DOHH2 (cell line): ENCODE measurements at regions not wholly inside any gene's neighbourhood (a gene's known extent, or its start where the extent isn't known, plus 50 kb on each side); places are given as distances from the start of the nearest gene placed in this dataset.

Experiments
- H3F3A ChIP-seq: fragments of 200-600 bp; sonication (generic), shearing (Covaris generic); 2 replicates; pipeline ENCODE4 v1.6.0; 2016; ENCODE audit warnings: antibody characterized with exemption, mild to moderate bottlenecking; ENCODE audit not compliant: control insufficient read depth, insufficient read depth
- H3K27ac ChIP-seq: fragments of 200-600 bp; sonication (generic); 2 replicates; pipeline ENCODE4 v1.5.1; 2014; ENCODE audit warnings: low read depth, mild to moderate bottlenecking, low read length, moderate library complexity
- H3K27me3 ChIP-seq: fragments of 200-600 bp; sonication (generic); 2 replicates; pipeline ENCODE4 v1.6.1; 2014; ENCODE audit warnings: mild to moderate bottlenecking, low read length, mixed read lengths; ENCODE audit not compliant: control insufficient read depth
- H3K36me3 ChIP-seq: fragments of 200-600 bp; sonication (generic); 2 replicates; pipeline ENCODE4 v1.6.1; 2014; ENCODE audit warnings: mild to moderate bottlenecking, low read length, moderate library complexity, mixed read lengths; ENCODE audit not compliant: control insufficient read depth
- H3K4me1 ChIP-seq: fragments of 200-600 bp; sonication (generic); 2 replicates; pipeline ENCODE4 v1.6.1; 2014; ENCODE audit warnings: mild to moderate bottlenecking, low read length, mixed read lengths; ENCODE audit not compliant: control insufficient read depth
- H3K4me2 ChIP-seq: fragments of 200-600 bp; sonication (generic); 2 replicates; pipeline ENCODE4 v1.6.0; 2014; ENCODE audit warnings: mild to moderate bottlenecking, low read length, moderate library complexity
- H3K4me3 ChIP-seq: fragments of 200-600 bp; sonication (generic); 2 replicates; pipeline ENCODE4 v1.5.1; 2014; ENCODE audit warnings: mild to moderate bottlenecking, low read length, mixed read lengths
- H3K79me2 ChIP-seq: fragments of 200-600 bp; sonication (generic); 2 replicates; pipeline ENCODE4 v1.6.1; 2014; ENCODE audit warnings: mild to moderate bottlenecking, low read length, mixed read lengths; ENCODE audit not compliant: control insufficient read depth
- H3K9me2 ChIP-seq: fragments of 200-600 bp; sonication (generic); replicated peaks from 2 replicates; pipeline ENCODE4 v1.6.1; 2014; ENCODE audit warnings: mild to moderate bottlenecking, low read length, mixed read lengths; ENCODE audit not compliant: control insufficient read depth
- H3K9me3 ChIP-seq: fragments of 200-600 bp; sonication (generic); 2 replicates; pipeline ENCODE4 v1.6.1; 2014; ENCODE audit warnings: antibody characterized with exemption, low read length, mixed read lengths; ENCODE audit not compliant: control insufficient read depth, insufficient read depth
- H4K20me1 ChIP-seq: fragments of 200-600 bp; sonication (generic); 2 replicates; pipeline ENCODE4 v1.6.0; 2014; ENCODE audit warnings: low read depth, mild to moderate bottlenecking, antibody characterized with exemption, low read length, moderate library complexity; ENCODE audit not compliant: control insufficient read depth, insufficient read depth
- EZH2phosphoT487 ChIP-seq: fragments of 200-600 bp; sonication (generic); IDR thresholded peaks from 2 replicates; pipeline ENCODE4 v1.6.1; 2017; ENCODE audit warnings: borderline replicate concordance, mild to moderate bottlenecking, antibody characterized with exemption, low read length, moderate library complexity, mixed read lengths
- TF ChIP-seq, protein P1 (sequence below): fragments of 200-600 bp; sonication (generic); IDR thresholded peaks from one replicate; pipeline ENCODE4 v1.5.1; 2014; ENCODE audit warnings: antibody characterized with exemption, mild to moderate bottlenecking, low read depth, low read length; ENCODE audit not compliant: poor library complexity, severe bottlenecking

GRCh38 chr18:27250471-27250870 lies 65.4 kb upstream of the CHST9 start:
- Histone ChIP-seq H3K4me3 (no peak overlapping the region), H3K9me2 (no peaks in the 10 kb centered on the region), H3K27me3 (no peaks in the 10 kb centered on the region), H3K9me3 (no peaks in the 10 kb centered on the region), H3K79me2 (no peaks in the 10 kb centered on the region), H3K4me2 (no peak overlapping the region), H3F3A (no peaks in the 10 kb centered on the region), H4K20me1 (no peaks in the 10 kb centered on the region), H3K36me3 (no peaks in the 10 kb centered on the region), H3K27ac (no peak overlapping the region), H3K4me1 (no peaks in the 10 kb centered on the region)
- TF ChIP-seq, protein P1, sequence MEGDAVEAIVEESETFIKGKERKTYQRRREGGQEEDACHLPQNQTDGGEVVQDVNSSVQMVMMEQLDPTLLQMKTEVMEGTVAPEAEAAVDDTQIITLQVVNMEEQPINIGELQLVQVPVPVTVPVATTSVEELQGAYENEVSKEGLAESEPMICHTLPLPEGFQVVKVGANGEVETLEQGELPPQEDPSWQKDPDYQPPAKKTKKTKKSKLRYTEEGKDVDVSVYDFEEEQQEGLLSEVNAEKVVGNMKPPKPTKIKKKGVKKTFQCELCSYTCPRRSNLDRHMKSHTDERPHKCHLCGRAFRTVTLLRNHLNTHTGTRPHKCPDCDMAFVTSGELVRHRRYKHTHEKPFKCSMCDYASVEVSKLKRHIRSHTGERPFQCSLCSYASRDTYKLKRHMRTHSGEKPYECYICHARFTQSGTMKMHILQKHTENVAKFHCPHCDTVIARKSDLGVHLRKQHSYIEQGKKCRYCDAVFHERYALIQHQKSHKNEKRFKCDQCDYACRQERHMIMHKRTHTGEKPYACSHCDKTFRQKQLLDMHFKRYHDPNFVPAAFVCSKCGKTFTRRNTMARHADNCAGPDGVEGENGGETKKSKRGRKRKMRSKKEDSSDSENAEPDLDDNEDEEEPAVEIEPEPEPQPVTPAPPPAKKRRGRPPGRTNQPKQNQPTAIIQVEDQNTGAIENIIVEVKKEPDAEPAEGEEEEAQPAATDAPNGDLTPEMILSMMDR, result no peak
- no peak for TF ChIP-seq EZH2phosphoT487

- Histone ChIP-seq H3K4me3 (no peak overlapping the region), H3K79me2 (no peaks in the 10 kb centered on the region), H3K4me2 (no peak overlapping the region), H3K36me3 (no peaks in the 10 kb centered on the region), H3K27ac (no peak overlapping the region), H3K4me1 (no peaks in the 10 kb centered on the region), H3F3A (no peaks in the 10 kb centered on the region), H4K20me1 (no peaks in the 10 kb centered on the region), H3K27me3 (no peaks in the 10 kb centered on the region), H3K9me3 (no peaks in the 10 kb centered on the region), H3K9me2 (no peaks in the 10 kb centered on the region)
- TF ChIP-seq, protein P1, result no peak
- no peak for TF ChIP-seq EZH2phosphoT487
These were observed 64.8 kb upstream of the CHST9 start for GRCh38 chr18:27249933-27250332.

- Histone ChIP-seq H3K4me2 (no peak overlapping the region), H3K79me2 (no peaks in the 10 kb centered on the region), H3K9me3 (no peaks in the 10 kb centered on the region), H3K27me3 (no peaks in the 10 kb centered on the region), H4K20me1 (no peaks in the 10 kb centered on the region), H3F3A (no peaks in the 10 kb centered on the region), H3K4me1 (no peaks in the 10 kb centered on the region), H3K4me3 (no peak overlapping the region), H3K9me2 (no peaks in the 10 kb centered on the region; the same call in 1 of the 2 replicates), H3K27ac (no peak overlapping the region), H3K36me3 (no peaks in the 10 kb centered on the region)
- TF ChIP-seq EZH2phosphoT487, result no peak
- TF ChIP-seq, protein P1, result no peak
These were observed 59.2 kb upstream of the CHST9 start for GRCh38 chr18:27244259-27244658.
